ENCODE measurements at regions not wholly inside any gene's neighbourhood (a gene's known extent, or its start where the extent isn't known, plus 50 kb on each side); places are given as distances from the start of the nearest gene placed in this dataset.

DNA sequence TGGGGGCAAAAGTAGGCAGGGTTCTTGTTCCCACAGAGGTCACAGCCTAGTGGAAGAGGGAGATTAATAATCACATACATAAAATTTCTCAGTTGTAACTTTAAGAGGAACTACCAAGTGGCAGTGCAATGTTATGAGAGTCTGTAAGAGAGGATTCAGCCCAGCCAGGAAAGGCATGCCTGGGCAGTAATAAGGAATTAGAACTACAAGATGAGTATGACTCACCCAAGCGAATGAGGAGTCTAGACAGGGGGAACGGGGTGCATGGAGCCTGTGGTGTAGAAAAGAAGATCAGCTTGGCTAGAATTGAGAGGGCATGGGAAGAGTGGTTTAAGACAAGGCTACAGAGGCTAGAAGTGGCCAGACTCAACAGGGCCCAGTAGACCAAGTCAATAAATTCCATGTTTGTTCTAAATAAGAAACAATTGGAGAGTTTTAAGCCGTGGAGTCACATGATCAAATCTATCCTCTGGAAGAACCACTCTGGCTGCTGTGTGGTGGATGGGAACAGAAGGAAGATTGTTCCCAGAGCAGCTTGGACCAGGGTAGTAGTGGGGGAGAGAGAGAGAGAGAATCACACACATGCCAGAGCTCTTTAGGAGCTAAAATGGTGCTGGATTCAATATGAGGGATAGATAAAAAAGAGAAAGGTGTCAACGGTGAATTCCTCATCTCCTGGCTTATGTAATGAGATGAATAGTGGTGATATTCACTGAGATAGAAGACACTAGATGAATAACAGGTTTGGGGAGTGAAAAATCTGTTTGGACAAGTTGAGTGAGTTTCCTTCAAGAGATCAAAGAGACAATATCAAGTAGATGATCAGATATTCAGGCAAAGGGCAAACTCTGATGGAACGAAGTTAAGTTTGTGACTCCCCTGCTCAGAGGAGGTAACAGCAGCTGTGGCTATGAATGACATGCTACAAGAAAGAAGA lies 265.1 kb downstream of the FGFR2 start:
- TF ChIP-seq, protein P1, sequence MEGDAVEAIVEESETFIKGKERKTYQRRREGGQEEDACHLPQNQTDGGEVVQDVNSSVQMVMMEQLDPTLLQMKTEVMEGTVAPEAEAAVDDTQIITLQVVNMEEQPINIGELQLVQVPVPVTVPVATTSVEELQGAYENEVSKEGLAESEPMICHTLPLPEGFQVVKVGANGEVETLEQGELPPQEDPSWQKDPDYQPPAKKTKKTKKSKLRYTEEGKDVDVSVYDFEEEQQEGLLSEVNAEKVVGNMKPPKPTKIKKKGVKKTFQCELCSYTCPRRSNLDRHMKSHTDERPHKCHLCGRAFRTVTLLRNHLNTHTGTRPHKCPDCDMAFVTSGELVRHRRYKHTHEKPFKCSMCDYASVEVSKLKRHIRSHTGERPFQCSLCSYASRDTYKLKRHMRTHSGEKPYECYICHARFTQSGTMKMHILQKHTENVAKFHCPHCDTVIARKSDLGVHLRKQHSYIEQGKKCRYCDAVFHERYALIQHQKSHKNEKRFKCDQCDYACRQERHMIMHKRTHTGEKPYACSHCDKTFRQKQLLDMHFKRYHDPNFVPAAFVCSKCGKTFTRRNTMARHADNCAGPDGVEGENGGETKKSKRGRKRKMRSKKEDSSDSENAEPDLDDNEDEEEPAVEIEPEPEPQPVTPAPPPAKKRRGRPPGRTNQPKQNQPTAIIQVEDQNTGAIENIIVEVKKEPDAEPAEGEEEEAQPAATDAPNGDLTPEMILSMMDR (IDR thresholded peaks at IDR 0.05; ENCODE audit: borderline replicate concordance, insufficient read depth, low read depth, low read length) = no peak
- no peak overlapping the region for H3K4me3 ChIP-seq (ENCODE audit: low read depth, low read length)

DNA sequence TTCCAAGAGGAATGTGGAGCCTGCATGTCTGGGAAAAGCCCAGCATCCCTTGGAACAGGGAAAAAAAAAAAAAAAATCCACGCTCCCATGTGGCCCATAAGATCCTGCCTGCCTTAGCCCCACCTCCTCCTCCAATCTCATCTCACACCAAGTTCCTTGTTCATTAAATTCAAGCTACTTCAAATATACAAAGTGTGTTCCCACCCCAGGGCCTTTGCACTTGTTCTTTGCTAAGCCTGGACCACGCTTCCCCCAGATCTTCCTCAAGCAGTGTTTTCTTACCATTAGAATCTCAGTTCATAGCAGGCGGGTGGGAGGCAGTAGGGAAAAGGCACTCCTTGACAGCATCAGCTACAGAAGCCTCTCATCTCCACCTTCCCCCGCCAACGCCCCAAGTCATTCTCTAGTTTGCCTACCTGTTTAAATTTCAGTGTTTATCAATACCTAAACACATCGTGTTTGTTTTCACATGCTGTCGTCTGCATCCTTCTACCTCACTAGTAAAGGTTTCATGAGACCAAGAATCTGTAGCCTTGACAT lies 262.8 kb downstream of the FGFR2 start:
- H3K4me3 ChIP-seq (ENCODE audit: low read depth, low read length) = no peak overlapping the region
- TF ChIP-seq, protein P1 (IDR thresholded peaks at IDR 0.05; ENCODE audit: borderline replicate concordance, insufficient read depth, low read depth, low read length) = no peak

DNA sequence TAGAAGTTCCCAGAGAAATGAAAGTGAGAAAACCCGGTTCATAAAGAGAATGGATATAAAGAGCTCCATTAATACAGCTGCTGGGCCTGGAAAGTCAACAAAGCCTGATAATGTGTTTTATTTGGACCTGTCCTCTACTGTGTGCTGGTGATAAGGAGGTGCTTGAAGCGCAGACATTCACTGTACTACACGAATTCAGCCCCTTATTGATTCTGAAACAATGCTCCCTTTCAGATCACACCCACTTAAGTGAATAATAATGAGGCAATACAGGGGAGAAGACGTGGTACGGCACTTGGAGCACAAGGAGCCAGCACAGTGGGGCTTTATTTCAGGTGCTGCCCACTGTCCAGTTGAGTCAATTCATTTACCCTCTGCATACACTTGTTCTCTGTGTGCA lies 260.8 kb downstream of the FGFR2 start:
- TF ChIP-seq, protein P1 (IDR thresholded peaks at IDR 0.05; ENCODE audit: borderline replicate concordance, insufficient read depth, low read depth, low read length) = no peak
- no peak overlapping the region for H3K4me3 ChIP-seq (ENCODE audit: low read depth, low read length)

DNA sequence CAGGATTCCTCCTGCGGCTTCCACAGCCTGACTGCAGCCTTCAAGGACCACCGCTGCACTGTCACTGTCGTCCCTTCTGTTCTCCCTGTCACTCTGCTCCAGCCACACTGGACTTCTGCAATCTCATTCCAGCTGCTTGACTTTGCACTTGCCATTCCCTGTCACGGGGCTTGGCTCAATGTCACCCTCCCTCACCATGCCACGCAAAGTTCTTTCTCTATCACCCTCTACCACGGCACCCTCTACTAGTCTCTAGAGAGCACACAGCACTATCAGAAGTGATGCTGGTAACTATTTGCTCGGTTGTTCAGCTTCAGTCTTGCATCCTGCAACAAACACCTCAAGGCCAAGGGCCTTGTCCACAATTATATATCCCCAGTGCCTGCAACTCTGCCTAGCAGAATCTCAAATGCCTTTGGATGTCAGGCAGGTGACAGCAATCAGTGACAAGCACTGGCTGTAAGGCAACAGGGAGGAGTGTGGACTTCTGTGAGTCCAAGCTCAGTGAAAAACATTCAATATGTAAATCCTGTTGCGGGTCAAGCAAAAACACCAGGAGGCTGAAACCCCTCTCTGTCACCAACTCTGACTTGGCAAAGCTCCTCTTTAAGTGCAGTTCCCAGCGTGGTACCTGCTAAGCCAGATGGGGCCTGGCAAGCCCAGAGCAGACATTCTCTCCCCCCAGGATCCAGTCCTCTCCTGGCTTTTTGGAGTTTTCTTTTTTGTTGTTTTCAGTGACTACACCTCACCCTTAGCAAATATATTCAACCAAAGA lies 259.9 kb downstream of the FGFR2 start:
- TF ChIP-seq, protein P1 (IDR thresholded peaks at IDR 0.05; ENCODE audit: borderline replicate concordance, insufficient read depth, low read depth, low read length) = no peak
- no peak overlapping the region for H3K4me3 ChIP-seq (ENCODE audit: low read depth, low read length)

DNA sequence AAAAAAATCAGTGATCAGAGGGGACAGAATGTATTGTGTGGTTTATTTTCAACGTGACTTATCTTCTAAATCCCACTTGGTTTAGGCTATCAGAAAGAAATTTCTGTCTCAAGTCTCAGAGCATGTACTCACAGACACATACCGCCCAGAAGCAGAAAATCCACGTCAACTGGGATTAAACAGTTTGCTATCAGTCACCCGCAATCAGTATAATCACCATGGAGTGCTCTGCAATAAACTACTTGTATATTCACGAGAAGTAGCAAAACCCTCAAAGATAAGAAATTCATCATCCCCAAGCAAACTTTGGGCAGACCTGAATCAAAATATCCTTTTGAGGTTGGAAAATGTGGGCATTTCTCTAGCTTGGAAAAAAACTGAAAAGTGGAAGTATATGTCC lies 259.1 kb downstream of the FGFR2 start:
- no peak overlapping the region for H3K4me3 ChIP-seq (ENCODE audit: low read depth, low read length)
- TF ChIP-seq, protein P1 (IDR thresholded peaks at IDR 0.05; ENCODE audit: borderline replicate concordance, insufficient read depth, low read depth, low read length) = no peak

DNA sequence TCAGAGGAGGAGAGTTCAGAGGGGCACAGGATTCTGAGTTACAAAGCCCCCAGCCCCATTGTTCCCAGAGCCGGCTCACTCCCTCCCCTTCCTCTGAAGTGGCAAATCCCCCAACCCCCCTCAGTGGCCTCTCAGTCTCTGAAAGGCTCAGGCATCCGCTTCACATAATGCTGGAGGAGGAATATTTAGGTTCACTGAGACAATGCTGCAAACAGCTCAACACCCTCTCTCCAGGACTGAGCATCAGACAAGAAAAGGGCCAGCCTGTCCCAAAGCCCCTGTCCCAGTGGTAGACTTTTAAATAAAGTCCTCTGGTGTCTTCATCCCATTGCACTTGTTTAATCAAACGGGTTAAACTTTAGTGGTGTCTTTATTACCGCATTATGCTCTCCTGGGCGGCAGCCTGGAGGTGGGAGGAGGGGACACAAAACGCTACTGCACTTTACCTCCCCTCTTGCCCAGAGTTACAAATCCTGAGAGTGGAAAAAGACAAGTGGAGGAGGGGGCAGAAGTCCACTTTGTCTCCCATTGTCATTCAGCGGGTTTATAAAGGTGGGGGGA lies 257.9 kb downstream of the FGFR2 start:
- TF ChIP-seq, protein P1 (IDR thresholded peaks at IDR 0.05; ENCODE audit: borderline replicate concordance, insufficient read depth, low read depth, low read length) = no peak
- H3K4me3 ChIP-seq (ENCODE audit: low read depth, low read length) = no peak overlapping the region
